GM12878 (cell line): ENCODE measurements at regions not wholly inside any gene's neighbourhood (a gene's known extent, or its start where the extent isn't known, plus 50 kb on each side); places are given as distances from the start of the nearest gene placed in this dataset.

Source experiments
- ATF2 ChIP-seq: IDR thresholded peaks from 2 replicates; pipeline ENCODE4 v1.6.1; 2012; ENCODE audit warnings: low read length, inconsistent platforms
- CTCF ChIP-seq, 3 experiments: IDR thresholded peaks in 2 of 3; conservative IDR thresholded peaks in 1 of 3; 2 replicates each; pipeline ENCODE4 v1.5.1; 2011; ENCODE audit warnings: low read depth in 3 of 3, low read length in 3 of 3, mild to moderate bottlenecking in 3 of 3, control low read depth in 2 of 3, moderate library complexity in 2 of 3, inconsistent platforms in 1 of 3, mixed read lengths in 1 of 3; ENCODE audit not compliant: control insufficient read depth in 2 of 3, insufficient read depth in 1 of 3; ENCODE audit errors: extremely low read depth in 1 of 3
- POLR2A ChIP-seq: IDR thresholded peaks from 2 replicates; pipeline ENCODE4 v1.6.1; 2011; ENCODE audit warnings: low read depth, mild to moderate bottlenecking, low read length
- TAF1 ChIP-seq: IDR thresholded peaks from 2 replicates; pipeline ENCODE4 v1.6.1; 2011; ENCODE audit warnings: mild to moderate bottlenecking, low read depth, low read length, borderline replicate concordance
- TCF7 ChIP-seq: IDR thresholded peaks from 2 replicates; pipeline ENCODE4 v1.6.1; 2014; ENCODE audit warnings: antibody characterized with exemption, borderline replicate concordance
- ZNF24 ChIP-seq: fragments of 450-650 bp; IDR thresholded peaks from 2 replicates; pipeline ENCODE4 v1.6.1; 2017; ENCODE audit warnings: antibody characterized with exemption, mild to moderate bottlenecking

DNA sequence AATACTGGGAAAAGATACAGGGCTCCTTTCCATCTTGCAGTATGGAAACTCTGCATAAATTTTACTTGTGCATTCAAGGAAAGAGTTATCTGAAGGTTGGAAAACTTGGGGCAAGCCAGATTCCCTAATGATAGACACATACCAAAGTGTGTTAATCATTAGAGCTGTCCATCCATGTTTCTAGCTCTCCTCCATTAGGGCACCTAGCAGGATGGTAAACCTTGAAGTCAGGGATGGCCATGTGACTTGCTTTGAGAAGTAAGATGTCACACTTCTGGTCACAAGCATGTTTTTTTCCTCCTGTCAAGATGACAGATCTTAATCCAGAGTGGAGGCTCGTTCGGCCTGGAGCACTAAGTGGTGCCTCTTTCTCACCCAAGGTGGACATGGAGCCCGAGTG, 241.9 kb upstream of the RUNX1 start:
- TF ChIP-seq TAF1 (no peak), ATF2 (no peak), TCF7 (no peak), CTCF (IDR thresholded peaks at IDR 0.05 in 2 of 3, conservative IDR thresholded peaks at IDR 0.05 in 1 of 3; ENCODE audit: control insufficient read depth in 2 of 3, extremely low read depth in 1 of 3, insufficient read depth in 1 of 3, low read depth in 3 of 3, low read length in 3 of 3) (no peak), POLR2A (no peak), ZNF24 (no peak)
